NT2/D1 (cell line): ENCODE measurements at regions not wholly inside any gene's neighbourhood (a gene's known extent, or its start where the extent isn't known, plus 50 kb on each side); places are given as distances from the start of the nearest gene placed in this dataset.

Source experiments
- SUZ12 ChIP-seq: IDR thresholded peaks from 2 replicates; pipeline ENCODE4 v1.6.1; 2011; ENCODE audit not compliant: insufficient read length, insufficient read depth; ENCODE audit errors: extremely low read depth
- YY1 ChIP-seq: IDR thresholded peaks from 2 replicates; pipeline ENCODE4 v1.6.1; 2011; ENCODE audit not compliant: insufficient read length, insufficient read depth
- ZNF274 ChIP-seq: IDR thresholded peaks from 2 replicates; pipeline ENCODE4 v1.6.1; 2011; ENCODE audit warnings: mild to moderate bottlenecking, low read depth, low read length

GRCh38 chr5:166561759-166562158 is 1729.7 kb upstream of the WWC1 start:
- TF ChIP-seq SUZ12 = no peak
- no peak for TF ChIP-seq YY1
- no peak for TF ChIP-seq ZNF274
